ENCODE measurements at regions not wholly inside any gene's neighbourhood (a gene's known extent, or its start where the extent isn't known, plus 50 kb on each side); places are given as distances from the start of the nearest gene placed in this dataset.
"Not testable (repeated sequence)": the region's sequence is repeated elsewhere in the genome, so short reads cannot be mapped to it uniquely, and the experiment has no call there.

DNA sequence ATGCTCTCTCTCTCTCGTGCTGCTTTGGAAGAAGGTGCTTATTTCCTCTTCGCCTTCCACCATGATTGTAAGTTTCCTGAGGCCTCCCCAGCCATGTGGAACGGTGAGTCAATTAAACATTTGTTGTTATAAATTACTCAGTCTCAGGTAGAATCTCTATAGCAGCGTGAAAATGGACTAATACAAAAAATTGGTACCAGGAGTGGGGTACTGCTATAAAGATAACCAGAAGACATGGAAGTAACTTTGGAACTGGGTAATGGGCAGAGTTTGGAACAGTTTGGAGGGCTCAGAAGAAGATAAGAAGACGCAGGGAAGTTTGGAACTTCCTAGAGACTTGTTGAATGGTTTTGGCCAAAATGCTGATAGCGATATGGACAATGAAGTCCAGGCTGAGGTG lies 175.6 kb upstream of the CLINT1 start:
- DNase-seq, result not testable (repeated sequence)

GRCh38 chr5:158033724-158034123 lies 174.8 kb upstream of the CLINT1 start:
- DNase-seq, result no peak

DNA sequence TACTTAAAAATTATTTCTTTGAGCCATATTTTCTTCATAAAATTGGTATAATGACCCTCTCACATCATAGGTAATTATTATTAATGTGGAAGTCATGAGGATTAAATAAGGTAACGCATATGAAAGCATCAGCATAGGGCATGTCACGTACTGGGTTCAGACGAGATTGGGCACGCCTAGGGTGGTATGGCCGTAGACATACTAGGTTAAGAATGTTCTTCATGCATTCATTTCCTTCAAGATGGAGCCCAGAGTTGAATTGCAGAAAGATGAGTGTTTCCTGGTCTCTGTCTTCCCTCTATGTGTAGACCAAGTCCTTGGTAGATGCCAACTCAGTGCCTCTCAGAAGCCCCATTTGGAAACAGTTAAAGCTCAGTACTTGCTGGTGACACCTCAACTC lies 174.1 kb upstream of the CLINT1 start:
- DNase-seq, result no peak

DNA sequence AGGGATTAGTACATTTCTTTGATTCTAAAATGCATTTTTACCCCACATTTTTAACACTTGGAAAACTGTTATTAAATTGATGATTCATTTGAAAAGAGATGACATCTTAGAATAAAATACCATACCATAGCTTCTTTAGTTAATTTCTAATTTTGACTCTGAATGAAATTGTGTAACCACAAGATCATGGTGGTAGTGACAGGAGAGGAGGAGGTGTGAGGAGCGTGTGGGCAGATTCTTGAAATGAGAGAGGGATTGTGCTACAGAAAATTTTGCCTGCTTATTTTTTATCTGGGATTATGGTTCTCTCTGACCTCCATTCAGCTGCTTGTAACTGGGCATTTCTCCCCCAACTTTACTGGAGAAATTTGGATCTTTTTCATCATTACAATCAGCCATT lies 173.3 kb upstream of the CLINT1 start:
- DNase-seq, result peak in 13 of 56 donors; percentile 1 to 62 (median 13)

DNA sequence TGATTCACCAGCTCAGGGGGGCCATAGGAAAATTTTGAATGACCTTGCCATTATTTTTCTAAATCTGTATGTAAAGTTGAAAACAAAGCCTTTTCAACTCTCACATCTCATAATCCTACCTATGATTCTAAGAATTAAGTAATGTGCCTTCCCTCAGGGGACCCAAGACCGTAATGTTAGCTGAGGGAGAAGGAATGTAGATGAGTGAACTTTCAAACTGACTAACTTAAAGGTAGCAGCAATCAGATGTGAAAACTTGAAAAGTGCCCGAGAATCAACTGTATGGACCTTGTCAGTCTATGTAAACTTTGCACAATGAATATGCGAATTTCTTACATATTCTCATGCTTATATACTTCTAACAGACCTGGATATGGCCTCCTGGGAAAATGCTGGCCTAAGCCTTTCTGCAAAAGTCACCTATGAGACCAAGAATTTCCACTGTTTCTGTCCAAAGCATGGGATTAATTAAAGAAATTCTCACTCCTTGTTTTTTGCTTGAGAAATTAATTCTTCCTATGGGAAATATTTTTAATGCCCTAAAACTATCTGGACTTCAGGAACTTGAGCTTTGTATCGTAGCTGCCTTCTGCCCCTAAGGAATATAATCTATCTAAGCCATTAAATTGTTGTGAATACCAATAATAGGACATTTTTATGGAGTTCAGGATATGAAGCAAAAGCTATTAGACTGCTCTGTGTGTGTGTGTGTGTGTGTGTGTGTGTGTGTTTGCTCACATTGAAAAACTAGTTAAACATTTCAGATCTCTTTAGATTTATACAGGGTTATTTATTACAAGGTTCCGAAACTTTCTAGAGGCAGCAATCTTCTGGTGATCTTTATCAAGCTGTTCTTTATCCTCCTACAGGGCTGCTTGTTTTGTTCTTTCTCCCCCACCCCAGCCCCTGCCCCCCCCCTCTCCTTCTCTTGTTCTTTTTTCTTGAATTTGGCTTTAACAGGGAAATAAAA lies 169.1 kb upstream of the CLINT1 start:
- no peak for DNase-seq

- DNase-seq, result peak in 19 of 56 donors; percentile 1 to 37 (median 11)
Observed at GRCh38 chr5:158026304-158027031, 167.5 kb upstream of the CLINT1 start.

GRCh38 chr5:158023266-158023665 lies 164.3 kb upstream of the CLINT1 start:
- no peak for DNase-seq

GRCh38 chr5:158022837-158023236 lies 163.9 kb upstream of the CLINT1 start:
- no peak for DNase-seq

- DNase-seq, result no peak
Observed at GRCh38 chr5:158022393-158022792, 163.4 kb upstream of the CLINT1 start.

- DNase-seq, result no peak
Observed at GRCh38 chr5:158020555-158021418, 161.8 kb upstream of the CLINT1 start.

DNA sequence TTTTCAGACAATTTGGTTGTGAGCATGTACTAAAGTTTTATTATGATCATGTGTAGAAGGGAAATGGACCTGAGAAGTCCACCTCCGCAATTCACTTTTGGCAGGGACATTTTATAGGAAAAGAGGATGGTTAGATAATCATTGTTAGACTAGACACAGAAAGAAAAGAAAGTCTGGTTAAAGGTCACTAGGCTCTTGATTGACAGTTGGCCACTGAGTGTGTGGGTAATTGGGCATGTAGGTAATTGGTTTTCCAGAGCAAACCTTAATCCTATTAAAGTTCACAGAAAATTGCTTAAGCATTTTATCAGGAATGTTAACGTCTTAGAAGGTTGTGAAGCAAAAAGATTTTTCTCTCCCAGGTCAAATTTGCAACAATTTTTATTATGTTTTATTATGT lies 158.5 kb upstream of the CLINT1 start:
- DNase-seq, result no peak

GRCh38 chr5:158014372-158014771 lies 155.4 kb upstream of the CLINT1 start:
- DNase-seq, result no peak

GRCh38 chr5:158013939-158014338 lies 155.0 kb upstream of the CLINT1 start:
- peak in 7 of 56 donors; percentile 1 to 24 (median 3) for DNase-seq

- no peak for DNase-seq
Observed at GRCh38 chr5:158013303-158013702, 154.4 kb upstream of the CLINT1 start.

DNA sequence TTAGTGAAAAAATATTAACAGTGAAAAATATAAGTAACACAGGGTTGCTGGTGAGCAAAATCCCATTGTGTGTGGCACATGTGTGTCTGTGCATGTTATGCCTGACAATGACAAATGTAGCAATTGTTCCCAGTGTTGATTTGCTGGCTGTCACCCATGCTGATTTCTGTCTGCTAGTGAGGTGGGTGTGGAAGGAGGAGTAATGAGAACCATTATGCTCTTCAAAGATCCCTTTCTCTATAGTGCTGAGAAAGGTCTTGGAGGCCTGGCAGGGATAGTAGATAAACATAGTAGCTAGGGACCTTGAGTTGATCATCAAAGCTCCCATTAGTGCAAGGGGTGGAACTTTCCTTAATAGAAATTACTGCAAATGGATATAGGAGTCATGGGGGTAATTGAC lies 152.5 kb upstream of the CLINT1 start:
- no peak for DNase-seq

DNA sequence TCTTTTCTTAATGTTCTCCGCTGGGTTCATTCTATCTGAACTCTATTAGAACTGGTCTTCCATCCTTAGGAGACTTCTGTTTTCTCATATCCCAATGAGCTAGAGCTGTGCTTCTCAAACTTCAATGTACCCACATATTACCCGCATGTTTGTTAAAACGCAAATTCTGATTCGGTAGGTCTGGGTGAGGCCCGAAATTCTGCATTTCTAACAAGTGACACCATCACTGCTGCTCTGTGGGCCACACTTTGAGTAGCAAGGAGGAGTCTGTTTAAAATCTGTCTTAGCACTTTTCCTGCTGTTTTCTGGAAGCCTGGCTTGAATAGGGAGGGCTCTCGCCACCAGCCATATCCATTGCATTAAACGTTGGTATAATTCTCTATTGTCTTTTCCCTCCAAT lies 151.9 kb upstream of the CLINT1 start:
- no peak for DNase-seq

- no peak for DNase-seq
Observed at GRCh38 chr5:158007336-158007735, 148.4 kb upstream of the CLINT1 start.

- DNase-seq, result no peak
Observed at GRCh38 chr5:157999696-158000095, 140.8 kb upstream of the CLINT1 start.

GRCh38 chr5:157997991-157998504 lies 139.1 kb upstream of the CLINT1 start:
- DNase-seq, result peak in 2 of 56 donors; percentile 3 to 10

DNA sequence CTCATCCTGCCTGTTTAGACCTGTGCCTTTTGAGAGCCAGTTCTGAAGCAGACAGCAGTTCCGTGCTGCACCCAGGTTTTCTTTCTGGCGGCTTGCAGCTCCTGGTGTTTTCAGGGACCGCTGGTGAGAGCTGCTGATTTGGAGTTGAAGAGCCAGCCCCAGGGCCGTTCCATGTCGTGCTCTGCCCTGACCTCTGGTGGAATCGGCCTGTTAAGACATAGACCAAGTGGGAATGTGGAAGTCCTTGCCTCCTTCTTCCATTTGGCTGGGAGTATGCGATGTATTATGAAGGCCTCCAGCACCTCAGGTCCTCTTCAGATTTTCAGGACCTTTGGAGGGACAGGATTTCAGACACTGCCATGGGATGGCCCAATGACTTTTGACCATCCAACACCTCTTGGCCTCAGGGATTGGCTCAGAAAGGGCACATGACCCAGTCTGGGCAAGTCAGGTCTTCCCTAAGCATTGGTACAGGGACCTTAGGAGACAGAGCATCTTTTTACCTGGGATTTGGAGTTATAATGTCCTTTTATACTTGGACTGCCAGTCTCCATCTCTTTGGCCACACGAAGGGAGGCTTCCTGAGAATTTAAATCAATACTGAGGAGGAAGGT lies 136.1 kb upstream of the CLINT1 start:
- DNase-seq, result peak in 38 of 56 donors; percentile 6 to 62 (median 22)
